MM.1S (cell line): ENCODE measurements at regions not wholly inside any gene's neighbourhood (a gene's known extent, or its start where the extent isn't known, plus 50 kb on each side); places are given as distances from the start of the nearest gene placed in this dataset.

Experiments used
- DNase-seq: peaks from one replicate; pipeline ENCODE4 v3.0.0-alpha.2; 2015
- H2AFZ ChIP-seq: fragments of 300-600 bp; sonication (generic); 2 replicates; pipeline ENCODE4 v1.6.0; 2016; ENCODE audit warnings: antibody characterized with exemption, low read length
- H3F3A ChIP-seq: fragments of 300-600 bp; sonication (generic); 2 replicates; pipeline ENCODE4 v1.6.1; 2016; ENCODE audit warnings: mild to moderate bottlenecking, antibody characterized with exemption, low read length, moderate library complexity, mixed read lengths; ENCODE audit not compliant: insufficient read depth
- H3K27ac ChIP-seq: fragments of 300-600 bp; sonication (generic); 2 replicates; pipeline ENCODE4 v1.5.1; 2016; ENCODE audit warnings: mild to moderate bottlenecking, low read length
- H3K27me3 ChIP-seq: fragments of 300-600 bp; sonication (generic); replicated peaks from 2 replicates; pipeline ENCODE4 v1.6.0; 2016; ENCODE audit warnings: low read length; ENCODE audit not compliant: insufficient read depth
- H3K36me3 ChIP-seq: fragments of 300-600 bp; sonication (generic); replicated peaks from 2 replicates; pipeline ENCODE4 v1.6.1; 2016; ENCODE audit warnings: mild to moderate bottlenecking, low read length, mixed read lengths; ENCODE audit not compliant: insufficient read depth
- H3K4me1 ChIP-seq: fragments of 300-600 bp; sonication (generic); 2 replicates; pipeline ENCODE4 v1.6.1; 2016; ENCODE audit warnings: low read length, mixed read lengths
- H3K4me2 ChIP-seq: fragments of 300-600 bp; sonication (generic); 2 replicates; pipeline ENCODE4 v1.6.0; 2016; ENCODE audit warnings: low read depth, low read length
- H3K4me3 ChIP-seq: fragments of 300-600 bp; sonication (generic); 2 replicates; pipeline ENCODE4 v1.5.1; 2016; ENCODE audit warnings: low read length, mixed read lengths
- H3K79me2 ChIP-seq: fragments of 300-600 bp; sonication (generic); 2 replicates; pipeline ENCODE4 v1.6.1; 2016; ENCODE audit warnings: mixed run types, low read length, mixed read lengths
- H3K9ac ChIP-seq: fragments of 300-600 bp; sonication (generic); 2 replicates; pipeline ENCODE4 v1.6.1; 2016; ENCODE audit warnings: low read length, mixed read lengths
- H3K9me2 ChIP-seq: fragments of 300-600 bp; sonication (generic); replicated peaks from 2 replicates; pipeline ENCODE4 v1.6.1; 2016; ENCODE audit warnings: mild to moderate bottlenecking, low read length, mixed read lengths; ENCODE audit not compliant: insufficient read depth
- H3K9me3 ChIP-seq: fragments of 300-600 bp; sonication (generic); replicated peaks from 2 replicates; pipeline ENCODE4 v1.6.1; 2016; ENCODE audit warnings: mild to moderate bottlenecking, low read length, mixed read lengths; ENCODE audit not compliant: insufficient read depth
- H4K20me1 ChIP-seq: fragments of 300-600 bp; sonication (generic); 2 replicates; pipeline ENCODE4 v1.6.1; 2016; ENCODE audit warnings: mild to moderate bottlenecking, low read length, moderate library complexity, mixed read lengths; ENCODE audit not compliant: insufficient read depth
- CTCF ChIP-seq: fragments of 300-600 bp; sonication (generic); IDR thresholded peaks from 2 replicates; pipeline ENCODE4 v1.5.1; 2016; ENCODE audit warnings: antibody characterized with exemption, low read length, mixed read lengths
- EZH2 ChIP-seq: fragments of 300-600 bp; sonication (generic); optimal IDR thresholded peaks from 2 replicates; pipeline ENCODE3; 2017; ENCODE audit warnings: low read depth, mild to moderate bottlenecking, antibody characterized with exemption, low read length, mixed read lengths
- EZH2phosphoT487 ChIP-seq: fragments of 300-600 bp; sonication (generic); IDR thresholded peaks from 2 replicates; pipeline ENCODE4 v1.6.1; 2018; ENCODE audit warnings: antibody characterized with exemption, low read length

GRCh38 chr3:193933451-193933850, 202.5 kb upstream of the HES1 start:
- no peak overlapping the region for H2AFZ ChIP-seq
- TF ChIP-seq CTCF (no peak), EZH2phosphoT487 (no peak), EZH2 (no peak)
- no peaks in the 10 kb centered on the region for H3K36me3 ChIP-seq
- H3K4me2 ChIP-seq: no peak overlapping the region
- no peaks in the 10 kb centered on the region for H4K20me1 ChIP-seq
- H3K9me2 ChIP-seq: no peaks in the 10 kb centered on the region
- no peak overlapping the region for H3K9ac ChIP-seq
- no peaks in the 10 kb centered on the region for H3K27me3 ChIP-seq
- H3K27ac ChIP-seq: no peak overlapping the region
- H3K9me3 ChIP-seq: no peaks in the 10 kb centered on the region
- H3K79me2 ChIP-seq: no peaks in the 10 kb centered on the region
- H3K4me3 ChIP-seq: no peak overlapping the region
- H3F3A ChIP-seq: no peaks in the 10 kb centered on the region
- H3K4me1 ChIP-seq: no peaks in the 10 kb centered on the region
- no peak for DNase-seq

GRCh38 chr3:193935916-193936315, 200.0 kb upstream of the HES1 start:
- no peaks in the 10 kb centered on the region for H3K27me3 ChIP-seq
- H4K20me1 ChIP-seq: no peaks in the 10 kb centered on the region
- H3K27ac ChIP-seq: no peak overlapping the region
- H3K4me2 ChIP-seq: no peak overlapping the region
- no peaks in the 10 kb centered on the region for H3K4me1 ChIP-seq
- H3K4me3 ChIP-seq: no peak overlapping the region
- H3K9ac ChIP-seq: no peak overlapping the region
- no peak for TF ChIP-seq EZH2
- no peak for TF ChIP-seq EZH2phosphoT487
- TF ChIP-seq CTCF: no peak
- no peak overlapping the region for H2AFZ ChIP-seq
- H3K9me2 ChIP-seq: no peaks in the 10 kb centered on the region
- no peaks in the 10 kb centered on the region for H3K79me2 ChIP-seq
- DNase-seq: no peak
- H3F3A ChIP-seq: no peaks in the 10 kb centered on the region
- H3K9me3 ChIP-seq: no peaks in the 10 kb centered on the region
- H3K36me3 ChIP-seq: no peaks in the 10 kb centered on the region

- Histone ChIP-seq H3F3A (no peaks in the 10 kb centered on the region), H3K4me1 (no peaks in the 10 kb centered on the region), H3K36me3 (no peaks in the 10 kb centered on the region), H3K79me2 (no peaks in the 10 kb centered on the region), H3K27ac (no peak overlapping the region), H3K9ac (no peak overlapping the region), H3K27me3 (no peaks in the 10 kb centered on the region), H3K4me2 (no peak overlapping the region), H3K9me3 (no peaks in the 10 kb centered on the region), H3K9me2 (no peaks in the 10 kb centered on the region), H3K4me3 (no peak overlapping the region), H2AFZ (no peak overlapping the region), H4K20me1 (no peaks in the 10 kb centered on the region)
- no peak for DNase-seq
- TF ChIP-seq EZH2 (no peak), EZH2phosphoT487 (no peak), CTCF (no peak)
Observed at GRCh38 chr3:193938613-193939012, 197.3 kb upstream of the HES1 start.

- TF ChIP-seq EZH2phosphoT487 (no peak), EZH2 (no peak), CTCF (no peak)
- Histone ChIP-seq H3K27me3 (no peaks in the 10 kb centered on the region), H3K36me3 (no peaks in the 10 kb centered on the region), H3K79me2 (no peaks in the 10 kb centered on the region), H4K20me1 (no peaks in the 10 kb centered on the region), H3K9me2 (no peaks in the 10 kb centered on the region), H3K9ac (no peak overlapping the region), H3K4me2 (no peak overlapping the region), H3K9me3 (no peaks in the 10 kb centered on the region), H3K4me1 (no peaks in the 10 kb centered on the region), H3F3A (no peaks in the 10 kb centered on the region), H2AFZ (no peak overlapping the region), H3K4me3 (no peak overlapping the region), H3K27ac (no peak overlapping the region)
- no peak for DNase-seq
Observed at GRCh38 chr3:193939527-193939926, 196.4 kb upstream of the HES1 start.
